ENCODE measurements at regions not wholly inside any gene's neighbourhood (a gene's known extent, or its start where the extent isn't known, plus 50 kb on each side); places are given as distances from the start of the nearest gene placed in this dataset.

- TF ChIP-seq CHD7 (IDR thresholded peaks at IDR 0.05; ENCODE audit: insufficient replicate concordance, low read length) (no peak), CBX5 (IDR thresholded peaks at IDR 0.05; ENCODE audit: low read depth, low read length) (no peak), SIN3A (conservative IDR thresholded peaks at IDR 0.05 in 1 of 2, IDR thresholded peaks at IDR 0.05 in 1 of 2; ENCODE audit: low read depth in 1 of 2, low read length in 2 of 2) (no peak), POLR2A (IDR thresholded peaks at IDR 0.05; ENCODE audit: control extremely low read depth in 1 of 2, low read depth in 2 of 2, low read length in 2 of 2) (no peak), FOSL1 (IDR thresholded peaks at IDR 0.05; ENCODE audit: insufficient read depth, low read depth, low read length) (no peak), CTBP2 (IDR thresholded peaks at IDR 0.05; ENCODE audit: borderline replicate concordance, insufficient read depth, insufficient read length, low read length) (no peak)
Measured at GRCh38 chr13:105035092-105035491, 1500.4 kb downstream of the EFNB2 start (continued).
